HUES48 (cell line): ENCODE measurements at regions not wholly inside any gene's neighbourhood (a gene's known extent, or its start where the extent isn't known, plus 50 kb on each side); places are given as distances from the start of the nearest gene placed in this dataset.

Source experiments
- H3K27ac ChIP-seq: one replicate; pipeline ENCODE4 v1.7.0; 2013; ENCODE audit warnings: low read depth, low read length, inconsistent platforms
- H3K27me3 ChIP-seq: 2 replicates; pipeline ENCODE4 v1.6.1; 2013; ENCODE audit warnings: mild to moderate bottlenecking, low read length; ENCODE audit not compliant: control insufficient read depth, insufficient read depth
- H3K36me3 ChIP-seq: 2 replicates; pipeline ENCODE4 v1.6.1; 2013; ENCODE audit warnings: low read length; ENCODE audit not compliant: control insufficient read depth, insufficient read depth
- H3K4me1 ChIP-seq: 2 replicates; pipeline ENCODE4 v1.6.1; 2013; ENCODE audit warnings: mild to moderate bottlenecking, low read length; ENCODE audit not compliant: control insufficient read depth, insufficient read depth
- H3K4me3 ChIP-seq: 2 replicates; pipeline ENCODE4 v1.5.1; 2013; ENCODE audit warnings: mild to moderate bottlenecking, low read depth, low read length
- H3K9ac ChIP-seq: 2 replicates; pipeline ENCODE4 v1.6.1; 2013; ENCODE audit warnings: mild to moderate bottlenecking, low read depth, low read length, moderate library complexity
- H3K9me3 ChIP-seq: 2 replicates; pipeline ENCODE4 v1.6.1; 2013; ENCODE audit warnings: low read length; ENCODE audit not compliant: control insufficient read depth, insufficient read depth

- H3K27me3 ChIP-seq, result no peaks in the 10 kb centered on the region
- H3K27ac ChIP-seq, result no peak overlapping the region
- H3K4me3 ChIP-seq, result no peak overlapping the region
These were observed 458.8 kb upstream of the CBLB start for GRCh38 chr3:106327696-106328025.

GRCh38 chr3:106328224-106328623 is 459.4 kb upstream of the CBLB start:
- Histone ChIP-seq H3K9me3 (0 out of 2 replicates have a peak, but pooled peaks cover 3% of the 10 kb centered on the region), H3K4me1 (peaks cover 22% of the 10 kb centered on the region), H3K27ac (no peak overlapping the region), H3K27me3 (no peaks in the 10 kb centered on the region), H3K9ac (no peak overlapping the region), H3K36me3 (no peaks in the 10 kb centered on the region), H3K4me3 (no peak overlapping the region)

More at GRCh38 chr3:106327696-106328025, 458.8 kb upstream of the CBLB start:
- 0 out of 2 replicates have a peak, but pooled peaks cover 3% of the 10 kb centered on the region for H3K9me3 ChIP-seq
- H3K9ac ChIP-seq, result no peak overlapping the region
- no peaks in the 10 kb centered on the region for H3K36me3 ChIP-seq
- H3K4me1 ChIP-seq, result peaks cover 22% of the 10 kb centered on the region

DNA sequence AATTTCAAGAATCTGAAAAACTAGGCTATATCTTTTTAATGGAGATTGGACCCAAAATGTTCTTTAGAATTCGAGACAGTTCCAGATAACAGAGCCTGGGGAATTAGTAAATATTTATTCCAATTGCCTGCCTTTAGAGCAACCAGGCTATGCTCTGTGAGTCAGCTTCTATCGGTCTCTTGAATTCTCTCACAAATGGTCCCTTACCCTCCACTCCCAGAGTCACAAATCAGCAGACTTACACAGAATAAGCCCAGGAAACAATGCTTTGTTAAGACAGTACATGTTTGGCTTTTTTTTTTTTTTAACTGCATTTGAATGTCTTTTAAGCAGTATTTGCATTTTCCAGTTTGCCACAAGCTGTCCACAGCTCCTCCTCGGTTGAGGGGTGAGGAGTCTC is 460.7 kb upstream of the CBLB start:
- no peak overlapping the region for H3K4me3 ChIP-seq
- H3K27me3 ChIP-seq, result no peaks in the 10 kb centered on the region
- H3K27ac ChIP-seq, result no peak overlapping the region
- H3K9ac ChIP-seq, result no peak overlapping the region
- 0 out of 2 replicates have a peak, but pooled peaks cover under 1% of the 10 kb centered on the region for H3K9me3 ChIP-seq
- H3K36me3 ChIP-seq, result no peaks in the 10 kb centered on the region
- H3K4me1 ChIP-seq, result peaks cover 22% of the 10 kb centered on the region

DNA sequence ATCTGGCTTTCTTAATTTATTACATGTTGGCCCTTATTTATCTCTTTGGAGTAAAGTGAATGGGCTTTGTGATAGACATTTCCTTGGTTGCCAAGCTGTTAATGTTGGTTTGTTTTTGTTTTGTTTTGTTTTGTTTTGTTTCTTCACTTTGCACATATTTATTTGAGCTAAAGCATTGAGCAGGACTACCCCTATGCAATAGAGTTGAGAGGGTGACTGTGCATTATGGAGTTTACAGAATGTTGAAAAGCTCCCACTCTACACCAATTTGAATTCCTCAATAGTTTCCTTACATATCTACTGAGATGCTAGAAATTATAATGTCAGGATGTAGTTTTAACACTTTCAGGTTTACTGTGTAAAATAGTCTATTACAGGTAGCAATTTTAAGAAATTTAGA is 462.8 kb upstream of the CBLB start:
- no peak overlapping the region for H3K9ac ChIP-seq
- no peaks in the 10 kb centered on the region for H3K9me3 ChIP-seq
- H3K27ac ChIP-seq, result no peak overlapping the region
- peaks cover 13% of the 10 kb centered on the region for H3K4me1 ChIP-seq
- no peak overlapping the region for H3K4me3 ChIP-seq
- H3K36me3 ChIP-seq, result no peaks in the 10 kb centered on the region
- no peaks in the 10 kb centered on the region for H3K27me3 ChIP-seq

- no peaks in the 10 kb centered on the region for H3K9me3 ChIP-seq
- no peak overlapping the region for H3K4me3 ChIP-seq
- H3K9ac ChIP-seq, result no peak overlapping the region
- H3K27ac ChIP-seq, result no peak overlapping the region
- H3K36me3 ChIP-seq, result no peaks in the 10 kb centered on the region
- no peaks in the 10 kb centered on the region for H3K27me3 ChIP-seq
- H3K4me1 ChIP-seq, result peaks cover 8% of the 10 kb centered on the region
These were observed 463.3 kb upstream of the CBLB start for GRCh38 chr3:106332129-106332528.

- Histone ChIP-seq H3K9me3 (no peaks in the 10 kb centered on the region), H3K4me1 (peaks cover 3% of the 10 kb centered on the region; the same call in 1 of the 2 replicates), H3K9ac (no peak overlapping the region), H3K27ac (no peak overlapping the region), H3K27me3 (no peaks in the 10 kb centered on the region), H3K36me3 (no peaks in the 10 kb centered on the region), H3K4me3 (no peak overlapping the region)
These were observed 464.1 kb upstream of the CBLB start for GRCh38 chr3:106332884-106333283.

GRCh38 chr3:106333911-106334618 is 465.3 kb upstream of the CBLB start:
- Histone ChIP-seq H3K4me3 (no peak overlapping the region), H3K27me3 (no peaks in the 10 kb centered on the region), H3K36me3 (no peaks in the 10 kb centered on the region), H3K9me3 (no peaks in the 10 kb centered on the region), H3K4me1 (peaks cover 3% of the 10 kb centered on the region; the same call in 1 of the 2 replicates), H3K27ac (no peak overlapping the region), H3K9ac (no peak overlapping the region)

DNA sequence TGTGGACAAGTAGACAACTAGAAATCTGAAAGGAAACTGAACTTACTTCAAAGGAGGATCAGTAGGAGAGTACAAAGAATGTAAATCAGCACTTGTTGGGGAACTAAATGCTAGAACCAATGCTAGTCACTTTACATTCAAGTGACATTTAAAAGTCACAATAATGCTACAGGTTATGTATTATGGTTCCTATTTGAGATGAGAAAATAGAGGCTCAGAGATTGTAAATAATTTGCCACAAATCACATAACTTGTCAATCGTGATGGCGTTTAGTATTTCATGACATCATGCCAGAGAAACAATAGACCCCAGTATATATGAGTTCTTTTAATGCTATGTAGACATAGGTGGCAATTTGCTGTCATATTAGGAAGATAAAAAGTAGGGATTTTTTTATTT is 467.8 kb upstream of the CBLB start:
- H3K36me3 ChIP-seq, result no peaks in the 10 kb centered on the region
- no peak overlapping the region for H3K4me3 ChIP-seq
- H3K9ac ChIP-seq, result no peak overlapping the region
- no peak overlapping the region for H3K27ac ChIP-seq
- no peaks in the 10 kb centered on the region for H3K27me3 ChIP-seq
- H3K9me3 ChIP-seq, result no peaks in the 10 kb centered on the region
- H3K4me1 ChIP-seq, result no peaks in the 10 kb centered on the region

DNA sequence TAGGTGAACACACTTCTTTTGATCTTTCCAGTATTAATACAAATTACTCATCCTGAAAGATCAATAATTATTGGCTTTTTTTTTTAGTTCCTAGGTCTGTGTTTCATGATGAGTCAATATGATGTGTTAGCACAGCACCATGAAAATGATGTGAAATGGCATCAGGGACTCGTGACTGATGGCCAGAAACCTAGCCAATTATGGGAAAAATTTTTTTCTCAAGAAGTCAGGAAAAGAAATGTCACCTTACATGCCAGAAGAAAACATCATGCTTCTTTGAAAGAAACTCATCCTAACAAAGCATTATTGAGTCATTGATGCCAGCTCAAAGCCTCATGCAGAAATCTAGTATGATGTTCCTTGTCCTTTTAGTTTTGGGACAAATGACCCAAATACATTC is 468.3 kb upstream of the CBLB start:
- Histone ChIP-seq H3K36me3 (no peaks in the 10 kb centered on the region), H3K9me3 (no peaks in the 10 kb centered on the region), H3K4me3 (no peak overlapping the region), H3K4me1 (no peaks in the 10 kb centered on the region), H3K9ac (no peak overlapping the region), H3K27me3 (no peaks in the 10 kb centered on the region), H3K27ac (no peak overlapping the region)

DNA sequence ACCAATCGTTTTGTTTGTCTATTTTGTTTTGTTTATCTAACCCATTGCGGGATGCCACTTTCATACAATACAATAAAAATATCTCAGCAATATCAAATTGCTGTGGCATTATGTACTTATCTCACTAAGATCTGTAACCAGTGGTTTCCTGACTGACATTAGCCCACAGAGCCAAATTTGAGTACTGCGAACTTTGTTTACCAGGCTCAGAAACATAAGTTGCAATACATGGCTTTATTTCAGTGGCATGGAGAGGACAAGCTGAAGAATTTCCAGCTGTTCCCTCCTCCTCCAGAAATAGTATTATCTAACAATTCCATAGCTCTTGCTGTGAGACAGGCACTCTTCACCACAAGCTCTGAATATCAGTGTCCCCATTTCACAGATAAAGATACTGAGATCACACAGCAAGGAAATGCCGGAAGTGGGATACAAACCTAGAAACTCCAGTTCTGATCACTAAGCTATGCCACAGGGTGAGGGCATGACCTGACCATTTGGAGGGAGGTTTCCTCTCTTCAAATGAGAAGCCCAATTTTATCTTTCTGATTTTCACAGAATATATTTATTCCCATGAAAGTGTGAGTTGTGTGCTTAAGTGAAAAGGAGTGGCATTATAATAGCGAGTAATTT is 469.9 kb upstream of the CBLB start:
- no peaks in the 10 kb centered on the region for H3K4me1 ChIP-seq
- H3K27me3 ChIP-seq, result no peaks in the 10 kb centered on the region
- H3K4me3 ChIP-seq, result no peak overlapping the region
- no peak overlapping the region for H3K9ac ChIP-seq
- no peak overlapping the region for H3K27ac ChIP-seq
- no peaks in the 10 kb centered on the region for H3K9me3 ChIP-seq
- H3K36me3 ChIP-seq, result no peaks in the 10 kb centered on the region

DNA sequence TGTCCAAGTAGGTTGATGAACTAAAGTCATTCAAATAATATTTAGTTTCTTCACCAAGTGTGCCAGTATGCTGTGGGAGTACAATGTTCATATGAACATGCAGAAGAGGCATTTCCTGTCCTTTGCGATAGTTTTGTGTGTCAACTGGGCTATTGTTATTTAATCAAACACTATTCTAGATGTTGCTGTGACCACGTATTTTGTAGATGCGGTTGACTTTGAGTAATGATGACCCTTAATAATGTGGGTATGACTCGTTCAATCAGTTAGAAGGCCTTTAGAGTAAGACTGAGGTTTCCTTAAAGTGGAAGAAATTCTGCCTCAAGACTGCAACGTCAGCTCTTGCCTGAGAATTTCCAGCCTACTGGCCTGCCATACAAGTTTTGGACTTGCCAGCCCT is 470.7 kb upstream of the CBLB start:
- H3K27me3 ChIP-seq, result no peaks in the 10 kb centered on the region
- no peaks in the 10 kb centered on the region for H3K9me3 ChIP-seq
- no peak overlapping the region for H3K4me3 ChIP-seq
- no peaks in the 10 kb centered on the region for H3K4me1 ChIP-seq
- H3K27ac ChIP-seq, result no peak overlapping the region
- no peak overlapping the region for H3K9ac ChIP-seq
- no peaks in the 10 kb centered on the region for H3K36me3 ChIP-seq
